ENCODE measurements at regions not wholly inside any gene's neighbourhood (a gene's known extent, or its start where the extent isn't known, plus 50 kb on each side); places are given as distances from the start of the nearest gene placed in this dataset.

DNA sequence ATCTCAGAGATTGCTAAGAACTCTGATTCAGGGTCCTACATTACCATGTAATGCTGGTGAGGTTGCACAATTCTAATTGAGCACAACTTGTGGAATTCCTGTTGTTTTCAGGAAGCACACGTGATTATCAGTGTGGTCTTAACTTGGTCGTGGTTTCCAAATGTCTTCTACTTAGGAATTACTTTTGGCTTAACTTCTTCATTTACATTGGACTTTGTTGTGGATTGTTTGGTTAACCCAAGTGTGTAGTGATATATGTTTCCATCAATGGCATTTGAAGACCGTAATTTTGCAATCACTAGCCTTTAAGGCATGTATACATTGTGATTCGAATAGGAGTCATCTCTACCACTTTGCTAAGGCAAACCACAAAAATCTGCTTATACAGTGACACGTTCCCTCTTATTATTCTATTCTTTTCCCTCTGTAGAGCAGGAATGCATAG is 373.3 kb downstream of the IRS1 start:
- peaks cover 15% of the 10 kb centered on the region for H3K27me3 Mint-ChIP-seq
- no peaks in the 10 kb centered on the region for H3K9me3 ChIP-seq (ENCODE audit: control insufficient read depth, low read length, poor library complexity, severe bottlenecking)
- ATAC-seq, result no peak
- DNase-seq, result no peak
- no peaks in the 10 kb centered on the region for H3K36me3 Mint-ChIP-seq (ENCODE audit: low read depth)
- no peak overlapping the region for H3K27ac Mint-ChIP-seq
- H3K4me3 Mint-ChIP-seq, result no peak overlapping the region
- peaks cover 22% of the 10 kb centered on the region for H3K4me1 Mint-ChIP-seq

DNA sequence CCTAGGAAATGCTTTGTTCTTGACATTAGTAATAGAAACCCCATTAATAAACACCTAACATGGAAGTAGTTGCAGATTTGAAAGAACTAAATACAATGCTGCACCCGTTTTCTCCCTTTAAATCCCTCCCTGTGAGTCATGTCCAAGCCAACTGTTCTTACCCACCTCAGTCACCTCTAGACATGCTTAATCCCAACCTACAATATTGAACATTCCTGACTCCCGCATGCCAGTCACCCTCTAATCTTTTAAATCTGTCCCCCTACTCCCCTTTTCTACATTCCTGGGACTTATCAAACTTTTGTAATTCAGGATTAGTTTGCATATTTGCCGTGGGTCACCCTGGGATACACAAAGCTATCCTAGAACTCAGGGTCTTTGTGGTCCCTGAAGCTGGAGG is 374.6 kb downstream of the IRS1 start:
- no peaks in the 10 kb centered on the region for H3K9me3 ChIP-seq (ENCODE audit: control insufficient read depth, low read length, poor library complexity, severe bottlenecking)
- Mint-ChIP-seq H3K4me1 (peaks cover 22% of the 10 kb centered on the region), H3K27ac (peak overlapping the region; percentile 6), H3K4me3 (peak overlapping the region; percentile 60), H3K36me3 (ENCODE audit: low read depth) (no peaks in the 10 kb centered on the region), H3K27me3 (peaks cover 4% of the 10 kb centered on the region)
- ATAC-seq, result no peak
- DNase-seq, result no peak

DNA sequence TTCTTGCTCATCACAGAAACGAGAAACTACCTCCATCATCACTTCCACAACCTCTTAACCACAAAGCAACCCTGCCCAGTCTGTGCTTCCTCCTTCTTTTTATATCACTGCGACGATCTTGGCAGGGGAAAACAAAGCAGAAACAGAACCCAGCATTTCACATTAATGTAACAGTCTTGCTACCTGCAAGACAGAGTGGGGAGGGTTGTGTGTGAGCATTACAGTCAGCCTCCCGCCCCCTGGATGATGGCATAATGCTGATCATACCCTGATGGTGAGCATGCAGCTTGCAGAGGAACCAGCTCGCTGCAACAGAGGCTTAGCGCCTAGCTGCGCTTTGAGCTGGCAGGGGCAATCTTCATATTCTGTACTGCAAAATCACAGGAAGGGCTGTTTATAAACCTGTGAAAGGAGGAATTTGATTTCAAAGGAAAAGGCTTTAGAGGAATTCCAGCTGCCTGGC is 376.1 kb downstream of the IRS1 start:
- H3K27me3 Mint-ChIP-seq, result no peaks in the 10 kb centered on the region
- peak overlapping the region; percentile 87 for H3K4me3 Mint-ChIP-seq
- no peaks in the 10 kb centered on the region for H3K36me3 Mint-ChIP-seq (ENCODE audit: low read depth)
- peaks cover 22% of the 10 kb centered on the region for H3K4me1 Mint-ChIP-seq
- DNase-seq (peak; percentile 10 to 16 (median 10)), ATAC-seq (peak; percentile 91)
- H3K9me3 ChIP-seq (ENCODE audit: control insufficient read depth, low read length, poor library complexity, severe bottlenecking), result no peaks in the 10 kb centered on the region
- peak overlapping the region; percentile 86 for H3K27ac Mint-ChIP-seq

DNA sequence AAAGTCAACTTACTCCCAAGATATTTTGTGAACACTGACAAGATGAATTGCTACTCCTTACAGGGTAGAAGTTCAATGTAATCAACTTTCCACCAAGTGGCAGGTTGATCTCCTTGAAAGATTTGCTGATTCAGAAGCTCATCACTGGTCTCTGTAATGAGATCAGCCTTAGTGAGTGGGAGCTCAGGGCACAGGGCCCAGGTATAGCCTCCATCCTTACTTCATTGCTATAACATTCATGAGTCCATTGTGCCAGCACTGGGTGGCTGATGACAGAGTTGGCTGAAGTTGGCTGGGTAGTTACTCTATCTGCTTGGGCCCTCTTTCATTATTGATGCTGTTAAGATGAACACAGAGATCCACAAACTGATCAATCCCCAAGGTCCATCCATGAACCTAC is 379.0 kb downstream of the IRS1 start:
- no peaks in the 10 kb centered on the region for H3K27me3 Mint-ChIP-seq
- H3K4me1 Mint-ChIP-seq, result peaks cover 22% of the 10 kb centered on the region
- DNase-seq (no peak), ATAC-seq (no peak)
- H3K9me3 ChIP-seq (ENCODE audit: control insufficient read depth, low read length, poor library complexity, severe bottlenecking), result no peaks in the 10 kb centered on the region
- H3K36me3 Mint-ChIP-seq (ENCODE audit: low read depth), result no peaks in the 10 kb centered on the region
- no peak overlapping the region for H3K27ac Mint-ChIP-seq
- no peak overlapping the region for H3K4me3 Mint-ChIP-seq

DNA sequence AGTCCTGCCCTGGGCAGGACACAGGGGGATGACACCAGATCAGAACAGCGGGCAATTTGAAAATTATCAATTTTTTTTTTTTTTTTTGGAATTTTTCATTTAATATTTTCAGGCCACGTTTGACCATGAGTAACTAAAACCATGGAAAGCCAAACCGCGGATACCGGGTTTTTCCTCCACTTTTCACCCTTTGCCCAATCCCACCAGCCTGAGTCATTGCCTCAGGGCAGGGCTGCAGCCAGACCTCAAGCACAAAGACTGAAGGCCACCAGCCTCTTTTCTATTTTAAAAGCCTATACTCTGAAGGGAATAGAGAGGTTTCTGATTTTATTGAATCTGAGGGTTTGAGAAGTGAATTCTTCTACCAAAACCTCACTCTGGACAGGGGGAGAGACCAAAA is 381.1 kb downstream of the IRS1 start:
- H3K36me3 Mint-ChIP-seq (ENCODE audit: low read depth), result no peaks in the 10 kb centered on the region
- no peaks in the 10 kb centered on the region for H3K27me3 Mint-ChIP-seq
- no peak overlapping the region for H3K27ac Mint-ChIP-seq

DNA sequence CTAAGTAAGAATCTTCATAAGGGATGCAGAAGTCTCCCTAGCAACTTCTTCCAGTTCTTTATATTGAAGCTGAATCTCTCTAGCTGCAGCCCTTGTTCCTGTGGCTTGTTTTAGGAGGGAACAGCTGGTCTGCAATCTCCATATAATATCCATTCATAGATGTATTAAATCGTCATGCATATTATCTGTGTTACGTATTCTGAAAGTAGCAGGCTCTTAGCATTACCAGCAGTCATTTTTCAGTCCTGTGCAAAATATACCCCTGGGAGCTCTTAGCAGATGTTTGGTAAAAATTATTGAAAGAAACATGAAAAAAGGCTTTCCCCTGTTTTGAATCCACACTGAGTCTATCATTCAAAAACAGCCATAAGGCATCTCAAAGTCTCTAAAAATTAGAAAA is 385.3 kb downstream of the IRS1 start:
- no peak for DNase-seq
- peaks cover 5% of the 10 kb centered on the region for H3K27me3 Mint-ChIP-seq
- no peak overlapping the region for H3K27ac Mint-ChIP-seq
- no peaks in the 10 kb centered on the region for H3K9me3 ChIP-seq (ENCODE audit: control insufficient read depth, low read length, poor library complexity, severe bottlenecking)
- H3K4me3 Mint-ChIP-seq, result no peak overlapping the region
- no peaks in the 10 kb centered on the region for H3K4me1 Mint-ChIP-seq
- no peaks in the 10 kb centered on the region for H3K36me3 Mint-ChIP-seq (ENCODE audit: low read depth)
- ATAC-seq, result no peak

More for the DNA sequence above, 381.1 kb downstream of the IRS1 start:
- H3K9me3 ChIP-seq (ENCODE audit: control insufficient read depth, low read length, poor library complexity, severe bottlenecking), result no peaks in the 10 kb centered on the region
- H3K4me3 Mint-ChIP-seq, result no peak overlapping the region
- peaks cover 8% of the 10 kb centered on the region for H3K4me1 Mint-ChIP-seq
- no peak for DNase-seq
- ATAC-seq, result no peak

GRCh38 chr2:226413498-226414130 is 386.0 kb downstream of the IRS1 start:
- H3K36me3 Mint-ChIP-seq (ENCODE audit: low read depth), result no peaks in the 10 kb centered on the region
- DNase-seq (no peak), ATAC-seq (no peak)
- no peak overlapping the region for H3K27ac Mint-ChIP-seq
- H3K27me3 Mint-ChIP-seq, result peaks cover 5% of the 10 kb centered on the region
- no peak overlapping the region for H3K4me3 Mint-ChIP-seq
- no peaks in the 10 kb centered on the region for H3K4me1 Mint-ChIP-seq
- H3K9me3 ChIP-seq (ENCODE audit: control insufficient read depth, low read length, poor library complexity, severe bottlenecking), result no peaks in the 10 kb centered on the region

DNA sequence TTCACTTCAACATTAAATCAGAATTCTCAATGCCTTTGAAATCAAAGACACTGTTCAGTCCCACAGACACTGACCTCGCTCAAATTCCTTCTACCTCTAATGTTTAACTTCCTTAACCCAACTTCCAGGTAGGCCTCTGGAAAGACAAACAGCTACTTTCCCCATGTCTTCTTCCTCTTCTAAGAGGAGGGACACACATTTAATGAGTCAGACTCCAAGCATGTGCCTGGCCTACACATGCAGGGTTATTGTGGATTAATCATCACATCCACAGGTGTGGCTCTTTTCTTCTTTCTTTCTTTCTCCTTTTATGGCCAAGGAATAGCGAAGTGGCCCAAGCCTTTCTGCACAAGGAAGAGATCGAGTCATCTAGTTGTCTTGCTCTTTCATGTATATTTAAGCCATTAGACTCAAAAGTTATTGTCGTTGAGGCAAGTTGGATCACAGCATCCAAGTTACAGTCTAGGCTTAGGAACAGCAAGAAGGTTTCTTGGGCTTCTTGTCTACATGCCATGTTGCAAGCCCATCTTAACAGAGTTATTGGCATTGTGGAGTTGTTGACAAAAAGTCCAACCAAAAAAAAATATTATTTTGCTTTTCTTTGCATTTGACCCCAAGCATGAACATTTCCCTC is 387.8 kb downstream of the IRS1 start:
- no peak overlapping the region for H3K4me3 Mint-ChIP-seq
- DNase-seq, result no peak
- no peaks in the 10 kb centered on the region for H3K9me3 ChIP-seq (ENCODE audit: control insufficient read depth, low read length, poor library complexity, severe bottlenecking)
- H3K27me3 Mint-ChIP-seq, result peaks cover 5% of the 10 kb centered on the region
- no peaks in the 10 kb centered on the region for H3K36me3 Mint-ChIP-seq (ENCODE audit: low read depth)
- ATAC-seq, result no peak
- no peaks in the 10 kb centered on the region for H3K4me1 Mint-ChIP-seq
- H3K27ac Mint-ChIP-seq, result no peak overlapping the region

GRCh38 chr2:226411205-226411604 is 388.4 kb downstream of the IRS1 start:
- H3K27ac Mint-ChIP-seq, result no peak overlapping the region
- no peaks in the 10 kb centered on the region for H3K4me1 Mint-ChIP-seq
- H3K4me3 Mint-ChIP-seq, result no peak overlapping the region
- DNase-seq, result no peak
- H3K36me3 Mint-ChIP-seq (ENCODE audit: low read depth), result no peaks in the 10 kb centered on the region
- no peaks in the 10 kb centered on the region for H3K9me3 ChIP-seq (ENCODE audit: control insufficient read depth, low read length, poor library complexity, severe bottlenecking)
- H3K27me3 Mint-ChIP-seq, result peaks cover 5% of the 10 kb centered on the region
- ATAC-seq, result no peak

GRCh38 chr2:226410247-226410835 is 389.3 kb downstream of the IRS1 start:
- Mint-ChIP-seq H3K4me1 (peaks cover 2% of the 10 kb centered on the region), H3K27ac (no peak overlapping the region), H3K4me3 (no peak overlapping the region), H3K36me3 (ENCODE audit: low read depth) (no peaks in the 10 kb centered on the region), H3K27me3 (peaks cover 9% of the 10 kb centered on the region)
- H3K9me3 ChIP-seq (ENCODE audit: control insufficient read depth, low read length, poor library complexity, severe bottlenecking), result no peaks in the 10 kb centered on the region
- ATAC-seq (no peak), DNase-seq (no peak)

- DNase-seq, result no peak
- no peaks in the 10 kb centered on the region for H3K9me3 ChIP-seq (ENCODE audit: control insufficient read depth, low read length, poor library complexity, severe bottlenecking)
- ATAC-seq, result no peak
- no peak overlapping the region for H3K27ac Mint-ChIP-seq
- H3K4me1 Mint-ChIP-seq, result peaks cover 2% of the 10 kb centered on the region
- H3K4me3 Mint-ChIP-seq, result no peak overlapping the region
- H3K27me3 Mint-ChIP-seq, result peaks cover 9% of the 10 kb centered on the region
- no peaks in the 10 kb centered on the region for H3K36me3 Mint-ChIP-seq (ENCODE audit: low read depth)
Observed at GRCh38 chr2:226409134-226409533, 390.5 kb downstream of the IRS1 start.

GRCh38 chr2:226408141-226408540 is 391.5 kb downstream of the IRS1 start:
- no peak for ATAC-seq
- Mint-ChIP-seq H3K36me3 (ENCODE audit: low read depth) (no peaks in the 10 kb centered on the region), H3K4me3 (no peak overlapping the region), H3K27ac (no peak overlapping the region), H3K27me3 (peaks cover 9% of the 10 kb centered on the region), H3K4me1 (peaks cover 2% of the 10 kb centered on the region)
- no peaks in the 10 kb centered on the region for H3K9me3 ChIP-seq (ENCODE audit: control insufficient read depth, low read length, poor library complexity, severe bottlenecking)
- DNase-seq, result no peak

GRCh38 chr2:226407135-226407534 is 392.5 kb downstream of the IRS1 start:
- no peak for DNase-seq
- Mint-ChIP-seq H3K27me3 (peaks cover 9% of the 10 kb centered on the region), H3K36me3 (ENCODE audit: low read depth) (no peaks in the 10 kb centered on the region), H3K27ac (no peak overlapping the region), H3K4me3 (no peak overlapping the region), H3K4me1 (peaks cover 2% of the 10 kb centered on the region)
- H3K9me3 ChIP-seq (ENCODE audit: control insufficient read depth, low read length, poor library complexity, severe bottlenecking), result no peaks in the 10 kb centered on the region
- no peak for ATAC-seq

DNA sequence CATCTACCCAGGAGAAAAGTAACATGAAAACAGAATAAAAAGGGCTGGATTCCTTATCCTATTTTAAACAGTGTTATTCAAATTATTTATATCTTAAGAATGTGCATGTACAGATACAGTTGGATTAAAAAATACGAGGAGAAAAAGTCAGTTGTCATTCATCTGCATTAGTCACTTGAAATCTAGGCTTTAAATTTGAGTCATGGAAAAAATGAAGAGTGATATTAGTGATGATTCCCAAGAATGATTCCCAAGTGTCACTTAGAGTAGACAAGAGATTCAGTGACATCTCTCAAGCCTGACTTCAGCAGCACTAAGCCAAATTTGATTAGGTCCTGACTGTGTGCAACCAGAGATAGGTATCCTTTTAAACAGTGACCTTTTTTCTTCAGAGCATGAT is 394.2 kb downstream of the IRS1 start:
- Mint-ChIP-seq H3K4me3 (no peak overlapping the region), H3K36me3 (ENCODE audit: low read depth) (no peaks in the 10 kb centered on the region), H3K4me1 (peaks cover 2% of the 10 kb centered on the region), H3K27ac (no peak overlapping the region), H3K27me3 (peaks cover 4% of the 10 kb centered on the region)
- ATAC-seq, result no peak
- no peak for DNase-seq
- H3K9me3 ChIP-seq (ENCODE audit: control insufficient read depth, low read length, poor library complexity, severe bottlenecking), result no peaks in the 10 kb centered on the region
